Neuron (in vitro differentiated cells): ENCODE measurements at regions not wholly inside any gene's neighbourhood (a gene's known extent, or its start where the extent isn't known, plus 50 kb on each side); places are given as distances from the start of the nearest gene placed in this dataset.

Experiments
- H2AFZ ChIP-seq: one replicate; pipeline ENCODE4 v1.6.1; 2013; ENCODE audit warnings: low read depth, mild to moderate bottlenecking, inconsistent platforms, low read length, moderate library complexity
- H3K27me3 ChIP-seq: one replicate; pipeline ENCODE4 v1.6.1; 2013; ENCODE audit warnings: low read length; ENCODE audit not compliant: insufficient read depth
- H3K36me3 ChIP-seq: one replicate; pipeline ENCODE4 v1.6.1; 2013; ENCODE audit warnings: low read length; ENCODE audit not compliant: insufficient read depth
- H3K4me1 ChIP-seq: one replicate; pipeline ENCODE4 v1.6.1; 2013; ENCODE audit warnings: low read length; ENCODE audit not compliant: insufficient read depth
- H3K4me3 ChIP-seq: 2 replicates; pipeline ENCODE4 v1.5.1; 2013; ENCODE audit warnings: mild to moderate bottlenecking, low read length, moderate library complexity
- H3K9me3 ChIP-seq: one replicate; pipeline ENCODE4 v1.6.1; 2013; ENCODE audit warnings: low read length

- Histone ChIP-seq H3K27me3 (peaks cover 5% of the 10 kb centered on the region), H3K36me3 (no peaks in the 10 kb centered on the region), H3K4me1 (no peaks in the 10 kb centered on the region), H2AFZ (no peak overlapping the region), H3K9me3 (no peaks in the 10 kb centered on the region), H3K4me3 (no peak overlapping the region)
Observed at GRCh38 chr15:70189826-70190695, 92.3 kb upstream of the TLE3 start.

- no peak overlapping the region for H2AFZ ChIP-seq
- no peaks in the 10 kb centered on the region for H3K9me3 ChIP-seq
- no peaks in the 10 kb centered on the region for H3K4me1 ChIP-seq
- H3K36me3 ChIP-seq = no peaks in the 10 kb centered on the region
- H3K4me3 ChIP-seq = no peak overlapping the region
- no peaks in the 10 kb centered on the region for H3K27me3 ChIP-seq
Observed at GRCh38 chr15:70188286-70188685, 90.6 kb upstream of the TLE3 start.

- Histone ChIP-seq H2AFZ (no peak overlapping the region), H3K27me3 (no peaks in the 10 kb centered on the region), H3K4me1 (no peaks in the 10 kb centered on the region), H3K4me3 (no peak overlapping the region), H3K9me3 (no peaks in the 10 kb centered on the region), H3K36me3 (no peaks in the 10 kb centered on the region)
Observed at GRCh38 chr15:70187331-70187730, 89.6 kb upstream of the TLE3 start.

GRCh38 chr15:70186152-70186551 lies 88.4 kb upstream of the TLE3 start:
- Histone ChIP-seq H3K4me3 (no peak overlapping the region), H3K36me3 (no peaks in the 10 kb centered on the region), H2AFZ (no peak overlapping the region), H3K9me3 (no peaks in the 10 kb centered on the region), H3K4me1 (no peaks in the 10 kb centered on the region), H3K27me3 (no peaks in the 10 kb centered on the region)

- Histone ChIP-seq H3K36me3 (no peaks in the 10 kb centered on the region), H3K9me3 (no peaks in the 10 kb centered on the region), H3K4me3 (no peak overlapping the region), H2AFZ (no peak overlapping the region), H3K27me3 (peaks cover 2% of the 10 kb centered on the region), H3K4me1 (no peaks in the 10 kb centered on the region)
Observed at GRCh38 chr15:70185251-70185711, 87.6 kb upstream of the TLE3 start.

- no peaks in the 10 kb centered on the region for H3K36me3 ChIP-seq
- H3K9me3 ChIP-seq = no peaks in the 10 kb centered on the region
- H3K27me3 ChIP-seq = peaks cover 2% of the 10 kb centered on the region
- H3K4me1 ChIP-seq = no peaks in the 10 kb centered on the region
- H3K4me3 ChIP-seq = no peak overlapping the region
- H2AFZ ChIP-seq = no peak overlapping the region
Observed at GRCh38 chr15:70182858-70183695, 85.4 kb upstream of the TLE3 start.

GRCh38 chr15:70181626-70182255 lies 84.0 kb upstream of the TLE3 start:
- peaks cover 2% of the 10 kb centered on the region for H3K27me3 ChIP-seq
- H3K36me3 ChIP-seq = no peaks in the 10 kb centered on the region
- no peak overlapping the region for H3K4me3 ChIP-seq
- no peaks in the 10 kb centered on the region for H3K9me3 ChIP-seq
- H3K4me1 ChIP-seq = no peaks in the 10 kb centered on the region
- H2AFZ ChIP-seq = no peak overlapping the region

GRCh38 chr15:70180186-70180875 lies 82.6 kb upstream of the TLE3 start:
- Histone ChIP-seq H3K36me3 (no peaks in the 10 kb centered on the region), H3K9me3 (no peaks in the 10 kb centered on the region), H3K4me1 (no peaks in the 10 kb centered on the region), H2AFZ (no peak overlapping the region), H3K27me3 (peaks cover 2% of the 10 kb centered on the region), H3K4me3 (no peak overlapping the region)

- no peaks in the 10 kb centered on the region for H3K36me3 ChIP-seq
- H3K4me1 ChIP-seq = no peaks in the 10 kb centered on the region
- peaks cover 2% of the 10 kb centered on the region for H3K27me3 ChIP-seq
- no peaks in the 10 kb centered on the region for H3K9me3 ChIP-seq
- no peak overlapping the region for H3K4me3 ChIP-seq
- H2AFZ ChIP-seq = no peak overlapping the region
Observed at GRCh38 chr15:70179309-70179892, 81.7 kb upstream of the TLE3 start.

- no peaks in the 10 kb centered on the region for H3K9me3 ChIP-seq
- H2AFZ ChIP-seq = no peak overlapping the region
- no peaks in the 10 kb centered on the region for H3K36me3 ChIP-seq
- H3K4me3 ChIP-seq = no peak overlapping the region
- H3K27me3 ChIP-seq = peaks cover 2% of the 10 kb centered on the region
- no peaks in the 10 kb centered on the region for H3K4me1 ChIP-seq
Observed at GRCh38 chr15:70178335-70179084, 80.8 kb upstream of the TLE3 start.

GRCh38 chr15:70172566-70173225 lies 75.0 kb upstream of the TLE3 start:
- H2AFZ ChIP-seq = no peak overlapping the region
- no peaks in the 10 kb centered on the region for H3K9me3 ChIP-seq
- H3K27me3 ChIP-seq = peaks cover 11% of the 10 kb centered on the region
- no peak overlapping the region for H3K4me3 ChIP-seq
- H3K36me3 ChIP-seq = no peaks in the 10 kb centered on the region
- H3K4me1 ChIP-seq = no peaks in the 10 kb centered on the region
